KOPT-K1 (cell line): ENCODE measurements at regions not wholly inside any gene's neighbourhood (a gene's known extent, or its start where the extent isn't known, plus 50 kb on each side); places are given as distances from the start of the nearest gene placed in this dataset.
"Not testable (repeated sequence)": the region's sequence is repeated elsewhere in the genome, so short reads cannot be mapped to it uniquely, and the experiment has no call there.

ENCODE experiments used
- H3K27ac ChIP-seq: fragments of 200-600 bp; sonication (generic); 2 replicates; pipeline ENCODE4 v1.5.1; 2016; ENCODE audit warnings: antibody characterized with exemption, mild to moderate bottlenecking, low read depth, low read length; ENCODE audit not compliant: poor library complexity, severe bottlenecking
- H3K36me3 ChIP-seq: fragments of 200-600 bp; sonication (generic); 2 replicates; pipeline ENCODE4 v1.5.1; 2017; ENCODE audit warnings: antibody characterized with exemption, mild to moderate bottlenecking, low read length, moderate library complexity; ENCODE audit not compliant: insufficient read depth
- H3K9me3 ChIP-seq: fragments of 200-600 bp; sonication (generic); 2 replicates; pipeline ENCODE4 v1.5.1; 2017; ENCODE audit warnings: antibody characterized with exemption, low read length, mild to moderate bottlenecking; ENCODE audit not compliant: insufficient read depth, poor library complexity, severe bottlenecking

DNA sequence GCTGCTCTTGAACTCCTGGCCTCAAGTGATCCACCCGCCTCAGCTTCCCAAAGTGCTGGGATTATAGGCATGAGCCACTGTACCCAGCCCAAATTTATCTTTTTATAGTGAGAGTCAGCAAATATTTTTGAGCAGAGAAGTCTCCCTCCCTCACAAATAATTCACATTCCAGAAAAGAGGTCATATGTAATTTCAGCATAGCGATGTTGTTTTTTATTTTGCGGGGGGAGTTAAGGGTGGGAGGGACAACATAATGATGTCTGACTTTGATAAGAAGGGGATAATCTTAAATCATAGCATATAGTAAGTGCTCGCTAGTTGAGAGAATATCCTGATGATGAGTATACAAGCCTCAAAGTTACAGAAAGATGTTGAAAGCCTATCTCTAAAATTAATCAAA is 1090.2 kb upstream of the ACVR2A start:
- Histone ChIP-seq H3K36me3 (no peaks in the 10 kb centered on the region), H3K9me3 (no peaks in the 10 kb centered on the region), H3K27ac (no peak overlapping the region)

DNA sequence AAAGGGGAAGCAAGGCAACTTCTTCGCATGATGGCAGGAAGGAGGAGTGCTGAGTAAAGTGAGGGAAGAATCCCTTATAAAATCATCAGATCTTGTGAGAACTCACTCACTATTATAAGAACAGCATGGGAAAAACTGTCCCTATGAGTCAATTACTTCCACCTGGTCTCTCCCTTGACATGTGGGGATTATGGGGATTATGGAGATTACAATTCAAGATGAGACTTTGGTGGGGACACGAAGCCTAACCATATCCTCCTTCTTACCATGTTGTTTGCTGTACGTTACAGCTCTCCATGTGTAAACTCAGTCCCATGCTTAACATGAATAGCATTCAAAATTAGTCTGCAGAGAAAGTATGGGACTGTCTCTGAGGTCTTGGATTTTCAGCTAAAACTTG is 1096.8 kb upstream of the ACVR2A start:
- H3K9me3 ChIP-seq, result no peaks in the 10 kb centered on the region
- H3K27ac ChIP-seq, result no peak overlapping the region
- no peaks in the 10 kb centered on the region for H3K36me3 ChIP-seq

DNA sequence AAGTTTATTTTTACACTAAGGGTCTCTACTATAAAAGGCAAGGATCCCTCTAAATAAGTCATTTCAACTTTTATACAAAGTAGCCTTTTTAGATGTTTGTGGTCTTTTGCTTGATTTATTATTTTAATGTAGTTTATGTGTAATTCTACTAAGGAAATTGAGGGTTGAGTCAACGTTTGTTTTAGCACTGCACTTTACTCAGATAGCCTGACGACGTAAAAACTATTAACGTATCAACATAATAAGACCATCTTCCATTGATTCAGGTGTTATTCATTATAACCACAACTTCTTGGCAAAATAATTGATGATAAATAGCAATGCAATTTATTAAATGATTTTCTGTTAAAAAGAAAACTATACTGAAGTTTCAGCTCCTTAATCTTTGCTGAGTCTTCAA is 1103.6 kb upstream of the ACVR2A start:
- Histone ChIP-seq H3K36me3 (no peaks in the 10 kb centered on the region), H3K9me3 (no peaks in the 10 kb centered on the region), H3K27ac (no peak overlapping the region)

GRCh38 chr2:146734821-146735190 is 1110.0 kb upstream of the ACVR2A start:
- Histone ChIP-seq H3K9me3 (no peaks in the 10 kb centered on the region), H3K27ac (no peak overlapping the region)

GRCh38 chr2:146734042-146734820 is 1110.6 kb upstream of the ACVR2A start:
- no peaks in the 10 kb centered on the region for H3K36me3 ChIP-seq
- no peak overlapping the region for H3K27ac ChIP-seq
- H3K9me3 ChIP-seq, result no peaks in the 10 kb centered on the region

More at GRCh38 chr2:146734821-146735190, 1110.0 kb upstream of the ACVR2A start:
- H3K36me3 ChIP-seq, result no peaks in the 10 kb centered on the region

DNA sequence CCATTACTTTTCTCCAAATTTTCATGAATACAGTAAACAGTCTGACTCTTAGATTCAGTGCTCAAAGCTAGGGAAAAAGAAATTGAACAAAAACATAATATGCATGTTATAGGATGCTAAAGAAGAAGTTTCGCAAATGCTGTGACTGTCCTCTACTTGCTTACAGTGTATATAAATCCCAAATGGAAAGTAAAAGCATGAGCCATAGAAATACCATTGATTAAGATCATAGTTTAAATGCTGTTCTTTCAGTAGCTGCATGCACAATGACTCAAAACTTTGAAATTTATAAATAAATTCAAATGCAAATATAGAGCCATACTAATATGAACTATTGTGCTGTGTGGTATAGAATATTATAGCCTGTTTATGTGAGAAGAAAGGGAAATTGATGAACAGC is 1113.9 kb upstream of the ACVR2A start:
- no peaks in the 10 kb centered on the region for H3K9me3 ChIP-seq
- H3K36me3 ChIP-seq, result no peaks in the 10 kb centered on the region
- H3K27ac ChIP-seq, result no peak overlapping the region

DNA sequence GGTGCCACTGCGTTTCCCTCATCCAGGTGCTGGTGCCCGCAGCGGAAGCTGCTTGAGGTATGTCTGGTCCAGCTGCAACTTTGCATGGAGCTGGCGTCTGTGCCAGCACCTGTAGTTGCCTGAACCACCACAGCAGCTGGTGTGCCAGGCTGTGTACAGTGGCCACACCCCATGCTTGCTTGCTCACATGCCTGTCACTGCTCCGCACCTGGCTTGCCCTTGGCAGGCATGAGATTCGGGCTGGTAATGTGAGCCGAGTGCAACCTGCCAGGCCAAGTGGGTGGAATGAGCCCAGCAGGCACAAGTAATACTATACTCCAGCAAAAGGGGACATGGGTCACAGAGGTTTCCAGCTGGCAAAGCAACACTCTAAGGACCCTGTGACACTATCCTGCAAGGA is 1123.3 kb upstream of the ACVR2A start:
- H3K9me3 ChIP-seq, result peaks cover 16% of the 10 kb centered on the region
- H3K36me3 ChIP-seq, result no peaks in the 10 kb centered on the region
- H3K27ac ChIP-seq, result no peak overlapping the region

GRCh38 chr2:146720170-146720569 is 1124.7 kb upstream of the ACVR2A start:
- Histone ChIP-seq H3K36me3 (no peaks in the 10 kb centered on the region), H3K27ac (no peak overlapping the region), H3K9me3 (peaks cover 16% of the 10 kb centered on the region)

DNA sequence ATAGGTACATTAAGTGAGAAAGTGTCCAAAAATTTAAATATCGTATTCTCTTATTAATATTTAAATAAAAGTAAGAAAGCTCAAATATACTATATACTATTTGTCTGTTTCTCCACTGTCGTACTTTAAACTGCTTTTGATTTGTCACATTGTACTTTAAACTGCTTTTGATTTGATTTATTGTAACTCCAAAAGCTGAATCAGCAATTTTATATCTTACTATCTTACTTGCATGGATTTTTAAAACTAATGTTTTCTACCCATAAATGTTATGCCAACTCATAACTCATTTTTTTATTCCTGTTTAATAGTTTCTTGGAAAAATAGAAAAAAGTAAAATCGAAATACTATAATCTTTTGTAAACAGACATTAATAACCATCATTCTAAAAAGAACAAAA is 1128.2 kb upstream of the ACVR2A start:
- Histone ChIP-seq H3K36me3 (no peaks in the 10 kb centered on the region), H3K9me3 (peaks cover 16% of the 10 kb centered on the region), H3K27ac (no peak overlapping the region)

DNA sequence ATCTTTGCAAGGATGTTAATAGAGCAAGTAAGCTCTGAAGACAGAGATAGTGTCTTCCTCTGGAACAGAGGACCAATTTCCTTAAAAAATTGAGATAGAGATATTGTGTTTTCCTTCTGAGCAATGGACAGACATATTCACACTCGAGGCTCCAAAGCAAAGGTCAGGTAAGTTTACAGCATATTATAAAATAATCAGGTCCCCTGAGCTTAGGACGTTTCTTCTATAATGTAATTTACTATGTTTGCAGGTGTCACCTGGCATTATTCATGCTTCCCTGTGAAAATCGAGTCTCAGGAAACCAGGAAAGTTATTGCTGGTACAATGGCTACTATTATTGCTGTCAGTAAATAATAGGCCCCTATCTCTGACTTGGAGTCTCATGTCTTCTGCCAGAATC is 1135.8 kb upstream of the ACVR2A start:
- H3K36me3 ChIP-seq, result no peaks in the 10 kb centered on the region
- no peak overlapping the region for H3K27ac ChIP-seq
- H3K9me3 ChIP-seq, result no peaks in the 10 kb centered on the region

DNA sequence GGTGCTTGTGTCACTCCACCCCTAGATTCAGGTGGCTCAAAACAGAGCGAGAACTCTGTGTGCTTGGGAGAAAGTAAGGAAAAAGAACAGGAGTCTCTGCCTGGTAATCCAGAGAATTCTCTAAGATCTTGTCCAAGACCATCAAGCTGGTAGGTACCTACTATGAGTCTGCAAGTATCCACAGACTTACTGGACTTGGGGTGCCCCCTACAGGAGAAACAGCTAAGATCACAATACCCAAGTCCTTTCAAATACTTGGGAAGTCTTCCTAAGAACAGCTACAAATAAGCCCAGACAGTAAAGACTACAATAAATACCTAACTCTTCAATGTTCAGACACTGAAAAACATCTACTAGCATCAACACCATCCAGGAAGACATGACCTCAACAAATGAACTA is 1143.6 kb upstream of the ACVR2A start:
- Histone ChIP-seq H3K27ac (no peak overlapping the region), H3K9me3 (no peaks in the 10 kb centered on the region), H3K36me3 (no peaks in the 10 kb centered on the region)

DNA sequence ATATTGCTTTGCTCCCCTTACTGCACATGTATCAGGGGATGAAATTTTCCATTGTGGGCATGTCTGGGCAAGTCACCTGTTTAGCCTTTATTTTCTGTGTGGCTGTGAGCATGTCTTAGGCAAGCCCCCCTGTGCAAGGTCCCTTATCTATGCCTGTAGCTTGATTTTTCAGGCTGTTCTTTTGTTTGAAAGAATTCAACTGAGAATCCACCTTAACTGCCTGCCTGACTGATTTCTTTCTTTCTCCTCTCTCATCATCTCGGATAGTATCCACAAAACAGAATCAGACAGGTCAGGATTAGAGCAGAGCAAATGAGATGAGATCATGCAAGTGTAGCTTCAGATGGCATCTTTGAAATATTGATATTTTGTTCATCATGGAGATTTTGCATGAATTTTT is 1147.5 kb upstream of the ACVR2A start:
- no peaks in the 10 kb centered on the region for H3K9me3 ChIP-seq
- H3K27ac ChIP-seq, result no peak overlapping the region
- H3K36me3 ChIP-seq, result no peaks in the 10 kb centered on the region

DNA sequence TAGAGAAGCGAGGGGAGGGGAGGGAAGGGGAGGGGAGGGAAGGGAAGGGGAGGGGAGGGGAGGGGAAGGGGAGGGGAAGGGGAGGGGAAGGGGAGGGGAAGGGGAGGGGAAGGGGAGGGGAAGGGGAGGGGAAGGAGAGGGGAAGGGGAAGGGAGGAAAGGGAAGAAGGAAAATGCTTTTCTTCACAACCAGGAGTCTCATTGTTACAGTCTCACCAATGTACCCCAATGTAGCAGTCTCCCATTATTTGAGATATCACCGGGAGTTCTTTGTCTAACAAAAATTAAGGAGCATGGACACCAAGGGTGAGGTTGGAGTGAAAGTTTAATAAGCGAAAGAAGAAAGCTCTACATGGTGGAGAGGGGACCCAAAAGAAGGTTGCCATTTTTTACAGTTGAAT is 1148.0 kb upstream of the ACVR2A start:
- H3K36me3 ChIP-seq, H3K9me3 ChIP-seq, H3K27ac ChIP-seq: not testable (repeated sequence)

DNA sequence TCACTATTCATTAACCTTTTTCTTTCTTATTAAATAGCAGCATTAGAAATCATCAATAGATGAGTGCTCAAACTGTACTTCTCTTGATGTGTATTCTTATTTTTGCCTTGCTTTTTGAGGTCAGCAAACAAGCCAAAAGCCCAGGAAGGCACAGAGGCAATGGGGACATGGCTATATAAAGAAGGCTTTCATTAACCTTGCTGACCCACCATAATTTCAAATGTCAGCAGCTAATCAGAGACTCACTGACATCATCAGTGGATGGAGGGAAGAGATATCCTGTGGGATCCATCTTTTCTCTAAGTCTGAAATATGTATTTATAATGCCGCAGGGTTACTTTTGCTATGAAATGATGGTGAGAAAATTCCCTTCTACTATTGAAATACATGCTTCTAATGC is 1162.8 kb upstream of the ACVR2A start:
- H3K27ac ChIP-seq, result no peak overlapping the region
- H3K36me3 ChIP-seq, result no peaks in the 10 kb centered on the region

DNA sequence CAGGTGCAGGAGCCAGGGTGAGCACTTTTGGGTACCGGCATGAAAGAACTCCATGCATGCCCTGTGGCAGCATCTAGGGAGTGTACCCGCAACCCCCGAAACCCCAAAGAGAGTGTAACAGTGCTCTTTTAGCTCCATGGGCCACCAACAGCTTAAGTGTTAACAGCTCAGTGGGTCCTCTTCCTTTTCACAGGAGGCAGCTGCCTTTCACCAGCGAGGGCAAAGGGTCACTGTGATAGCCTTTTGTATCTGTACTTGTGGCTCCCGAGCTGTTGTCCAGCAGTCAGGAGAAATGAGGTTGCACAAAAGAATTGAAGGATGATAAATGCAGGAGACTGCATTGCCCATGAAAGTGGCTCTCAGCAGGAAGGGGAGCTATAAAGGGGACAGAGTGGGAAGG is 1166.3 kb upstream of the ACVR2A start:
- Histone ChIP-seq H3K9me3 (peaks cover 6% of the 10 kb centered on the region), H3K27ac (no peak overlapping the region), H3K36me3 (no peaks in the 10 kb centered on the region)

More for the DNA sequence above, 1162.8 kb upstream of the ACVR2A start:
- peaks cover 6% of the 10 kb centered on the region for H3K9me3 ChIP-seq

DNA sequence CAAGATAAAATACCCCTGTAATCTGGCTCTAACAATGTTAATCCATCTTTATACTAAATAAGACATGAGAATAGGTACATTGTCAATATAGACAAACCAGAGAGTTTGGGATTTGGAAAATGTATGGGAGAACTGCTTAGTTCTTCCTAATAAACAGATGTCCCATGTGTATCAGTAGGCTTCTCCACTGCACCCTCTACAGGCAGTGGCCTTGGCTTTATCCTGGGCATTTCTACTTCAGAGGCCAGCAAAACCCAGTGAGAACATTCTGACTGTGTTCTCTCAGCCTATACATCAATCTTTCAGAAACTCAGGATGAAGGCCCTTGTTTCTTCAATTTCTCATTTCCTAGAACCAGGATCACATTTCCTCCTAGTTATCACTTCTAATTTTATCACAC is 1167.5 kb upstream of the ACVR2A start:
- H3K27ac ChIP-seq, result no peak overlapping the region
- H3K36me3 ChIP-seq, result no peaks in the 10 kb centered on the region

More for the DNA sequence above, 1167.5 kb upstream of the ACVR2A start:
- H3K9me3 ChIP-seq, result peaks cover 6% of the 10 kb centered on the region
